GM21529 (cell line): ENCODE measurements at regions not wholly inside any gene's neighbourhood (a gene's known extent, or its start where the extent isn't known, plus 50 kb on each side); places are given as distances from the start of the nearest gene placed in this dataset.

Experiments
- ATAC-seq: cut with Tn5 transposase; IDR thresholded peaks from one replicate; pipeline ENCODE4 v1.9.1; 2021; ENCODE audit not compliant: unreplicated experiment

DNA sequence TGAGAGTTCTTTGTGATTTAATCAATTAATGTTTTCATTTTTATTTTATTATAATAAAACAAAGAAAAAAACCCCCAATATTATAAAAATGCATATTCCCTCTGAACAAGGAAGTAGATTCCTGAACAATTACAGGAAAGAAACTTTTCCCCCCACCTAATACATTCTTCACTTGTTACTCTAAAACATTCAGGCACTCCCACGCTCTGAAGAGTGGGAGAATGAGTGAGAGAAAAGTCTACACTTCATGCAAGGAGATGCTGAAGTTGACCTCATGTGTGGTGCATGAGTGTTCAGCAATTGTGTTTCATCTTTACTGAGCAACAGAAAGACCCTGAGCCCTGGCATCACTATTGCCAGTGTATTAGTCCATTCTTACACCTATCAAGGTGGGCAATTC, 244.2 kb upstream of the IGFBP3 start:
- no peak for ATAC-seq

DNA sequence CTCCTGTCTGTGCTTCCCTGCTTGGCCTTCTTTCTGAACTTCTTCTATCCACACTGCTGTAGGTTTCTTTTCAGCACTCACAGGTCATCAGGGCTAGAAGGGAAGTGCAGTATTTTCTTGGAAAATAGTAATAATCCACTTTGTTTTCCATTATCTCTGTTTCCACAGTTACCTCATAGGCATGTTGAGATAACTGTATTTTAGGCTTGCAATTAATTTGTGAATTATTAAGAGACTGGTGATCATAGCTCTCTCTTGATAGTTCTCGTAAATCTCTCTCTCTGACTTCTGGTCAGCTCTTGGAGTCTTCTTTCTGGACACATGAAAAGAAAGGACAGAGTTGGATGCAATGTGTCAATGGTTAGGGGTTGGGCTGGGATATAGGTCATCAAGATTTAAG, 243.6 kb upstream of the IGFBP3 start:
- no peak for ATAC-seq

DNA sequence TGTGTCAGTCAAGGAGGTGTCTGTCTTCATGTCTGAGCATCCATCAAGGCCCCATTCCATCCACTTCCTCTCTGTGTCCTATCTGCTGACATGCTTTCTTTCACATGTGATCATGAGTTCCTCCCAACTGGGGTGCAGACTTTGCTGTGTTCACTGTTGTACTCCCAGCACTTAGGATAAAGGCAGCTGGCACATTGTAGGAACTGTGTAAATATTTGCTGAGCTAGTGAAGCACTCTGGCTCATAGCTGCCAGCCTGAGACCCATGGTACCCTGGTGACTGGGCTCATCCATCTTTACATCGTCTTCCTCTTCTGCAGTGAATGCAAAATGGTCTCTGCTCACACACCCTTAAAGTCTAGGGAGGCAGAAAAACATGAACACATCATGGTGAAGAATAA, 242.2 kb upstream of the IGFBP3 start:
- ATAC-seq: no peak

DNA sequence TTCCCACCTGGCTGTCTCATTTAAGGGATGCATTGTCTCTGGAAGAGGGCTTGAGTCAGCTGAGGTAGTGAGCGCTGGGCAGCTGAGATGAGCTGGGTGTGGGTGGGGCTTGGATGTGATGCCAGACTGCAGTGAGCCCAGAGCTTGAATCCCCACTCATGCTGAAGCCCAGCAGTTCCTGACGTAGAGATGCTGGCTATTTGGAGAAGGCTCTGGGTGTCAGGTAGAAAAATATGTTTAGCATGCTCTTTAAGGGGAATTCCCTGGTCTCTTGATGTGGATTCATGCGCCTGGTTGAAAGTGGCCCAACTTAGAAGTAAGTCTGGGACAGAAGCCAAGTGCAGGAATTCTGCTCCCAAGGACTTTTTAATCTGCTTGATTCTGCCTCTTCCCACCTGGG, 241.5 kb upstream of the IGFBP3 start:
- ATAC-seq: no peak

DNA sequence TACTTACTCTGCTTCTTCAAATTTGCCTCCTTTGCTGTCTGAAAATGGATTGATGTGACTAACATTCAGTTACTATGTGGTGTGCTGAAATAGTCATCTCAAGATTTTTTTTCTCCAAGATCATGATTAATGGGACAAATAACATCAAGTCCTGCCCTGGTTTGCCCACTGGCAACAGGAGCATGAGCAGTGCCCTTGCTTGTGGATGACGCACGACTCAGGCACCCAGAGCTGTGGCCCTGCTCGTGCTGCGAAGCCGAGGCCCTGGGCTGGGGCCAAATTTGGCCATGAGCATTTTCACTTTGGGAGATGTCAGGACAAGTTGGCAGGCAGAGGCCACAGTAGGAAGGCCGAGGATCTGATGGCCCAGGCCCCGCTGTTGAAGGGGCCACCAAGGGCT, 239.8 kb upstream of the IGFBP3 start:
- ATAC-seq: no peak

DNA sequence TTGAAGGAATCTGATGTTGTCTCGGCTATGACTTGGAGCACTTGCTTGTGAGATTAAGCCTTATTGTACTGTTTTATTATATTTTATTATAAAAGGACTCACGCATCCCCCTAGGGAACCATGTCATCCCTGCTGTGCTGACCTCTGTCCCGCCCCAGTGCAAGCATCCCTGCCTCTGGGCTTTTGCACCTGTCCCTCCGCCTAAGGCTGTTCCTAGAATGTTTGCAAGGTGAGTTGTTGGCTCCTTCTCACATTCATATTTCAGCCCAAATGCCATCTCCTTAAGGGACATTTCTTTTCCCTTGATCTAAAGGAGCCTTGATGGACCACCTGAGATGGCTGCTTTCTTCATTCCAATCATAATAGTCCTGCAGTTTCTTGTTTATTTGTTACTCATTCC, 236.9 kb upstream of the IGFBP3 start:
- ATAC-seq: no peak

DNA sequence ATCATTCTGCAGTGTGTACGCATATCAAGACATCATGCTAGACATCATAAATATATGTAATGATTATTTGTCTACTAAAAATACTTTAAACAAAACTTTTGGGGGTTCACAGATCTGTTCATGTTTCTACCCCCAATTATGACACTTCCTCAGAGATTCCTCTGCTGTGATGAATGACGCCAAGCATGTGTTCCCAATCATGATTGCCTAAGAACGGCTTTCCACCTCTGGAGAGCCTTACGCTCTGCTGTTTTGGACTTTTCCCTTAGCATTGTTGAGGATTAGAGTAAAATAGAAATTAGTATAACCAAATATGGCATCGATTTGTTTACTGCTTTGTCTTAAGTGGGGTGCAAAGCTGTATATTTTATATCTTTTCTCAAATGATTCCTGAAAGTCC, 236.3 kb upstream of the IGFBP3 start:
- no peak for ATAC-seq

DNA sequence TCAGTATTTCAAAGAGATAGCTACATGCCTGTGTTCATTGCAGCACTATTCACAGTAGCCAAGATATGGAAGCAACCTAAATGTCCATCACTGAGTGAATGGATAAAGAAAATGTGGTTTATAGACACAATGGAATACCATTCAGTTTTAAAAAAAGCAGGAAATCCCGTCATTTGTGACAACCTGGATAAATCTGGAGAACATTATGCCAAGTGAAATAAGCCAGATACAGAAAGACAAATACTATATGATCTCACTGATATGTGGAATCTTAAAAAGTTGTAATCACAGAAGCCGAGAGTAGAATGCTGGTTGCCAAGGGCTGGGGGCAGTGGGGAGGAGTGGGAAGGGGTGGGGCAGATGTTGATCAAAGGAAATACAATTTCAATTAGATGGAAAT, 235.8 kb upstream of the IGFBP3 start:
- ATAC-seq: no peak

DNA sequence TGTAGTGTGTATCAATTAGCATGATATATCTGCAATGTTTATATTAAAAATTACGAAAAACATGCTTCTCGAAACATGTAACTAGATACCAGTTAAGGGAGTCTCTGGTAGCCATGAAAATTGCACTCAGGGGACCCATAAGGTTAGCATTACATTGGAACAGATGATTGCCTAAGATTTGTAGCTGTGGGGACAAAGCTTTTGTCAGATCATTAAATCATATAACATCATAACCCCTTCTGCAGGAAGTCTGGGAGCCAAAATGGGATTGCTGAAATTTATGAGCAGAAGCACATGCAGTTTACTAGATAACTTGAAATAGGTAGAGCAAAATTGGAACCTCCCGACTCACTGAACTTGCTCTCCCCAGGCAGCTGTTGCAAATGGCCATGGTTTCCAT, 235.0 kb upstream of the IGFBP3 start:
- no peak for ATAC-seq

DNA sequence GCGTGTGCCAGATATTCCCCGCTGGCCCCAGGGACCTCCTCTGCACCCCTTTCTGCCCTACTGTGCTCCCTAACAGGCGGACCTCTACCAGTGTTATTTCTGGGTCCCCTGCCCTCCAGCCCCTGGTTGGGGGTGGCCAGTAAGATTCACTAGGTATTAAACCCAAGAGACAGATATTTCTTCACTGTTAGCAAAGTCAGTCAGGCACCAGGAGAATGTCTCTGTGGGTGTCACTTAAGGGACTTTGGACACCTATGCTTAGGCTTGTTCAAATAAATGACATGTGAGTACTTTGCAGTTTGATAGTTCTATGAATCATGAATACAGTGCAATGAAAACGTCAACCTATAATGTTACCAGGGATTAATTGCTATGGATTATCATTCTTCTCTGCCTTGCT, 234.3 kb upstream of the IGFBP3 start:
- ATAC-seq: no peak

DNA sequence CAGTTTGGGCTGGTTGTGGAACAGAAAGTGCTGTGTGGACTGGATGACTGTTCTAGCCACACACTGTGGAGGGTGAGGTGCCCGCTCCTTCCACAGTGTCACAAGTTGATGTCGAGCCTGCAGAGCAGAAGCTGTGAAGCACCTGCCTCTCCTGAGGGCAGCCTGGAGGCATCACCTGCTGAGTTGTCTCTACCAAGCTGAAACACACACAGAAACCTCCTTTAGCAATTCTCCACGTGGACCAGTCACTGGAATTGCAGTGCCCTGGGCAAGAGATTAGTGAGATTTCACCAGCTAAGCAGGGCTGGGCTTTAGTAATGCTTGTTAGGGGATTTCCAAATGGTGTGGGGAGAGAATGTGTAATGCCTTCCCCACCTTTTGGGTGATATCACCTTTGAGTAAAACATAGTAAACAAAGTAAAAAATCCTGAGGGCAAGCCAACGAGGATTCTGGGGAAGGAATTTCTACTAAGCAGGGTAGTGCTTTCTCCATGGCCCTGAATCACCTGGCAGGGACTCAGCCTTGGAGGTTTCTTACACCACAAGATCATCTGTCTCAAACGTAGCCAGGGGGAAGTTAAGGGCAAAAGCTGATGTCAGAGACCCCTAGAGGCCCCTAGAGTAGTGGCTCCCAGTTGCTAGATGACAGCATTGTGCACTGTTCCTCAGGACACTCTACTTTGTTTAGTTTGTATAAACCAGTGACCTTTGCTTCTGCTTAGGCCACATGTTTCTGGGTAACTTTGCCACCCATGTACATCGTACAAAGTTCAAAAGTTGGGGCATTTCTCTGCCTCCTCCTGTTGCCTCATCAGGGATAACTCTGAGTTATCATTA, 233.1 kb upstream of the IGFBP3 start:
- ATAC-seq: no peak

DNA sequence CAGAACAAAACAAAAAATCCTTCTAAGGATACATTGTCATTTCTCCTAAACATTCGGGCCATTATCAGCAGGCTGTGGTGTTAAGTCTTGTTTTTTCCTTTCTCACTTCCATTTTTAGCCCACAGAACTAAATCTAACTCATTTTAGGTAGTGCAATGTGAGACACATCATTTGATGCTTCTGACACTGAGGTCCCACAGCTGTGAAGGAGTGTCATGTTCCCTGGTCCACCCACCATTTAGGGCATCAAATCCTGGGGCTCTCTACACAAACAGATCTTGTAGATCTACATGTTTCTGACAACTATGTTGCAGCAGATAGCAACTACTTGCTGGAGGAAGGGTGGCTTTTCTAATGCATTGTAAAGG, 232.5 kb upstream of the IGFBP3 start:
- no peak for ATAC-seq

DNA sequence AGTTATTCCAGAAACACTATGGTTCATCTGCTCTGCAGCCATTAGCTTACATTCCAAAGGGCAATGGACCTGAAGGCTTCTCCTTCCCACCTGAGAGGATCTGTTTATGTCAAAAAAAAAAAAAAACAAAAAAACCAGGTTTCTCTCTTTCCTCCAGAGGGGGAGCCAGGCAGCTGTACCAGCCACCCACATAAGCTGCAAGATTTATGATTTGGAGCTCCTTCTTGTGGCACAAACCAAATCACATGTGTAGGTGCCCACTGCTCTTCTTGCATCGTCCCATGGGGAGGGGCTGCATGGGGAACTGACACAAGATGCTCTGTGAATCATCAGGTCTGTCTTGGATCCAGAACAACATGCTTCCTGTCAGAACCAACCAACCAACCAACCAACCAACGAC, 231.6 kb upstream of the IGFBP3 start:
- no peak for ATAC-seq

DNA sequence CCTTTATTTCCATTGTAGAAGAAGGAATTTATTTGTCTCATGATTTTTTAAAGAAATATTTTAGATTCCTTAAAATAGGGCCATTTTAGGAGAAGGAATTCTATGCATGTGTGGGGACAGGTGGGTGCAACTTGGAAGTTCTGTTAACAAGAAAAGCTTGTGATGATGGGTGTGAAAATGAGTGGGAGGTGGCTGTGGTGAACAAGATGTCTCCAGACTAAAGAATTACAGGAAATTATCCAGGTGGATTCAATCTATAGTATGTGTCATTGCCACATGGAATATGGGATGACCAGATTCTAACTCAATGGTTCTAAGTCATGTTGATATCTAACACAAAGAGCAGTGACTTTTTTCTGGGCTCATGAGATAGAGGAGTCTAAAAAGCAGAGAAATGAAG, 229.6 kb upstream of the IGFBP3 start:
- no peak for ATAC-seq

DNA sequence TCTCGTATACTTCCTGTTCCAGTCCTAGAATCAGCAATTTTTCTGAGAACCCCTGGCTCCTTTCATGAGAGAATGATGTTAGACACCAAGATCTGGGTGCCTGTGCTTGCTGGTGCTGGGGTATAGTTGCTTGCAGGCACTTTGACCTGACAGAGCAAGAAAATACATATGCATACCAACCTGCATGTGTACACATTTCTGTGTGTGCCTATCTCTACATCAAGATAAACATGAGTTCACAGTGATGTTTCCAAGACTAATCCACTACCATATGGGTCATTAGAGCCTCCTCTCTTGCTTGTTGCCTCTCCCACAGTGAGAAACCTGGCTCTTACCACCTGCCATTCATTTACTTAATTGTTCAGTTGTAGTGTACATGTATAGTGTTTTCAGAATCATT, 229.1 kb upstream of the IGFBP3 start:
- ATAC-seq: no peak

DNA sequence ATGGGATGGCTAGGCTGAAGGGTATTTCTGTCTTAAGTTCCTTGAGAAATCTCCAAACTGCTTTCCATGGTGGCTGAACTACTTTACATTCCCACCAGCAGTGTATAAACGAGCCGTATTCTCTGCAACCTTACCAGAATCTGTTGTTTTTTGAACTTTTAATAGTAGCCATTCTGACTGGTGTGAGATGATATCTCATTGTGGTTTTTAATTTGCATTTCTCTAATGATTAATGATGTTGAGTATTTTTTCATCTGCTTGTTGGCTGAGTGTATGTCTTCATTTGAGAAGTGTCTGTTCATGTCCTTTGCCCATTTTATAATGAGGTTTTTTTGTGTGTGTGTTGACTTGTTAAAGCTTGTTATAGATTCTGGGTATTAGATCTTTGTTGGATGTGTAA, 226.8 kb upstream of the IGFBP3 start:
- ATAC-seq: no peak

DNA sequence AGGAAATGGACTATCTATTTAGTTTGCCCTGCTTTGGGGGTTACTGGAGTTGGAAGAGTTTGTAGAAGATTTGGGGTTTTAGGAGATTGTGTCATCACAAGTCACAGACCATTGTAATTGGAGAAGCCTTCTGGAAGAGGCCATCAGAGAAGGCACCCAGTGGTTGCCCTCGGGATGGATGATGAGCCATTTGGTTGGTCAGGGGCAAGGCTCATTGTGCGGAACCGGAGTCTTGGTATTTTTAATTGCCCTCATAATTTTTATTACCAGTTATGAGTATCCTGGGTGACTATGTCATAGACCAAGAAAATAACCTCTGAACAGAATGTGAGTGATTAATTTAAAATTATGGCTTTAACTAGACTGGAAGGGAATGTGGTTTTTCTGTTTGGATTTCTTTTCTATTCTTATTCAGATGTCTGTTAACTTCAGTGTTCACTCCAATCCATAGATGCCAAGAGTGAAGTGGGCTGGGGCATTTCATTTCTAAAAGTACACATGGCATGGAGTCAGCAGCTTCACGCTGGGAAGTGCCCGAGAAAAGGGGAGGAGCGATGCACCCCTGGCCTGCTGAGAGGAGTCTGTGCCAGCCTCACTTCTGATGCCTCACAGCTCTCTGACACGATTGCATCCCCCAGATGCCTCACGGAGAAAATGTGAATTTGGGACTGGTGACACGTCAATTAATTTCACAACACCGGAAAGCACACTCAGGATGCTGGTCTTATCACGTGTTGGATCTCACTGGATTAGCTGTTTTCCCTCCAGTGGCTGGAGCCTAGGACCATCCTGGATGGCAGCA, 225.6 kb upstream of the IGFBP3 start:
- no peak for ATAC-seq

DNA sequence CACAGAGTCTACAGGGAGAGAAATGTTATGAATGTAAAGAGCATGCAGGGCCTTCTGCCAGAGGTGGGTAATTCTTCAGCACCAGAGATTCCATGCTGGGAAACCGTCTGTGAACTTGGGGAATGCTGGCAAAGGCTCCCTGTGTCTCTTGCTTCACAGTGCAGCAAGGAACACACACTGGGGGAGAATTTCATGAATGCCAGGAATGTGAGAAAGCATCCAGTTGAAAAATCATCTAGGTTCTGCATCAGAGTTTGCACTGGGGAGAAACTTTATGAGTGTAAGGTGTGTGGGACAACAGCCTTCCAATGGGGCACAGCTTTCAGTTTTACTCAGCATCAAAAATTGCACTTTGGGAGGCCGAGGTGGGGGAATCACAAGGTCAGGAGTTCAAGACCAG, 224.3 kb upstream of the IGFBP3 start:
- no peak for ATAC-seq

DNA sequence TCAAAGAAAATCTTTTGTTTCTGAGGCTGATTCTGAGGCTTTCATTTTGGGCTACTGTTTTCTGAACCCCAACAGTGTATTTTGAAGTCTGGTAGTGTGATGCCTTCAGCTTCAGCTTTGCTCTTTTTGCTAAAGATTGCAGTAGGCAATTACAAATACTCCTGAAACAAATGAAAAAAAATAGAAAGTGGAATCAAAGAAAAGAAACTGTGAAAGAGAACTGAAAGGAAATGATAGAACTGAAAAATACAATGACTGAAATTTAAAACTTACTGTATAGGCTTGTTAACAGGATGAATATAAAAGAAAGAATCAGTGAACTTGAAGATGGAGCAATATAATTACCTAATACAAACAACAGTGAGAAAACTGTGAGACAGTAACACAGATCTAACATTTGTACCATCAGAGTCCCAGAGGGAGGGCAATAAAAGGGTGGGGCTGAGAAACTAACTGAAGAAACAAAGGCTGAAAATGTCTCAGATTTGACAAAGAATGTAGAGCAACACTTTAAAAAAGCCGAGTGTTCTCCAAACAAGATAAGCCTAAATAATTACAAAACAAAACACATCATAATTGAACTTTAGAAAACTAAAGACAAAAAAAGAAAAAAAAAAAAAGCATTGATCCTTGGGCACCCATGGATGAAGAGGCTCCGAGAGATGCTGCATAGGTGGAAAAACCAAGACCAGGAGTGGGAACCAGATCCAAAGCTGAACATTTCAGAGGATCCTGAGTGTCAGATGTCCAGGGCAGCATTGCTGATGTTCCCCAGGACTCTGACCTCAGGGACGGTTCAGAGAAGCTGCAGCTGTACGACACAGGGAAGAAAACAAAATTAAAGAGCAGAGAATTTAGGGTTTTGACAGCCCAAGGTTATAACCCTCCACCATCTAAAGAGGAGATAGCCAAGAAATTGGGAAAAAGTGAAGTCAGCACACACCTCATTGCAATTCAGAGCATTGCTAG, 223.2 kb upstream of the IGFBP3 start:
- no peak for ATAC-seq

DNA sequence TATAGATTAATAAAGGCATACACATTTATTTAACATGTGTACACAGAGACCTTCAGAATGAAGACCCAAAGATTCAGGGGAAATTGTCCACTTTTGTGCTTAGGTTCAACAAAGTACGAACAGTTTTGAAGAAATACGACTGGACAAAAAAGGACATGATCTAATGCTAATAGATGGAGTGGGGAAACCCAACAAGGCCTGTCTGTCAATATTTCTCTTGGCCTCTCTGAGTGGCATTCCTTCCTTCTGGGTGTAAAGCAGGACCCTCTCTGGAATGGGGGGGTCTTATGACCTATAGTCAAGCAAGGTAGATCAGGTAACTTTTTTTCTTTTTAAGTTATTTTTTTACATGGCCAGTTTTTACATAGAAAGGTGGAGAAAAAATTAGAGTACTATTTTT, 222.3 kb upstream of the IGFBP3 start:
- ATAC-seq: no peak

DNA sequence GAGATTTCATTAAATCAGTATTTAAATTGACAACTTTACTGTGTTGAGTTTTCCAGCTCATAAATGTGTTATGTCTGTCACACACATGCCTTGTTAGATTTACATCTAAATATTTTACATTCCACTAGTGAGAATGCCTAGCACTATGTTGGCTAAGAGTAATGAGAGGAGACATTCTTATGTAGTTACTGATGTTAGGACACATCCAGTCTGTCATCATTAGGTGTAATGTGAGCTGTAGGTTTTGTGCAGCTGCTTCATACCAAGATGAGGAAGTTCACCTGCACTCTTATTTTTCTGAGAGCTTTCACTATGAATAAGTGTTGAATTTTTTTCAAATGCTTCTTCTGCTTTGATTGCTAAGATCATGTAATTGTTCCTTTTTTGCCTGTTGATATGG, 218.0 kb upstream of the IGFBP3 start:
- ATAC-seq: peak; percentile 57
